ENCODE measurements at regions not wholly inside any gene's neighbourhood (a gene's known extent, or its start where the extent isn't known, plus 50 kb on each side); places are given as distances from the start of the nearest gene placed in this dataset.

DNA sequence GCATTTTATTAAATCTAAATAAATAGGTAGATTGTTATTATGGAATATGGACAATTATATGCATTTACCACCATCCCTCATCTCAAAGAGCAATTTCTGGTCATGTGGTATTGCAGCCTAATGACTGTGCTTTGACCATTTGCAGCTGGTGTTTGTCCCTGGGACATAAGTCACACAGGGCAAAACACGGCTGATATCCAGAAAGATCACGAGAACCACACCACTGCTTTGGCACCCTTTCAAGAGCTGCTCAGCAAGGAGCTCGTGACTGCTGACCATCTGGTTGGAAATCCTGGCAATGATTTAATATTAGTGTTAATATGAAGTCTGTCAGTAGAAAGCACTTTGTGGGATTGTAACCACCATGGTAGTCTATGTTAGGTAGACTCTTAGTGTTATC, 545.0 kb downstream of the GBA3 start:
- TF ChIP-seq YBX1 (IDR thresholded peaks at IDR 0.05) (no peak), JUN (IDR thresholded peaks at IDR 0.05; ENCODE audit: borderline replicate concordance, low read depth, low read length) (no peak), JUN (CRISPR knock-in tag; IDR thresholded peaks at IDR 0.05; ENCODE audit: borderline replicate concordance) (no peak), RBM39 (optimal IDR thresholded peaks at IDR 0.05; ENCODE audit: low read depth, low read length) (no peak), PCBP1 (IDR thresholded peaks at IDR 0.05; ENCODE audit: low read depth, low read length, poor library complexity, severe bottlenecking) (no peak), POLR2H (tag; IDR thresholded peaks at IDR 0.05; ENCODE audit: low read depth) (no peak), CTCF (IDR thresholded peaks at IDR 0.05 in 2 of 3, conservative IDR thresholded peaks at IDR 0.05 in 1 of 3; ENCODE audit: insufficient read depth in 2 of 3, low read depth in 1 of 3, low read length in 3 of 3) (no peak), ESRRA (IDR thresholded peaks at IDR 0.05; ENCODE audit: borderline replicate concordance, low read depth) (no peak), IRF9 (tag; IDR thresholded peaks at IDR 0.05) (no peak), BHLHE40 (IDR thresholded peaks at IDR 0.05; ENCODE audit: low read length) (no peak), DEAF1 (CRISPR knock-in tag; IDR thresholded peaks at IDR 0.05) (no peak), CCNT2 (IDR thresholded peaks at IDR 0.05; ENCODE audit: borderline replicate concordance, extremely low read depth, insufficient read length, low read depth, low read length) (no peak), TOE1 (IDR thresholded peaks at IDR 0.05; ENCODE audit: borderline replicate concordance) (no peak), TOE1 (CRISPR knock-in tag; IDR thresholded peaks at IDR 0.05; ENCODE audit: borderline replicate concordance, low read depth) (no peak)
- TF ChIP-seq, protein P1, sequence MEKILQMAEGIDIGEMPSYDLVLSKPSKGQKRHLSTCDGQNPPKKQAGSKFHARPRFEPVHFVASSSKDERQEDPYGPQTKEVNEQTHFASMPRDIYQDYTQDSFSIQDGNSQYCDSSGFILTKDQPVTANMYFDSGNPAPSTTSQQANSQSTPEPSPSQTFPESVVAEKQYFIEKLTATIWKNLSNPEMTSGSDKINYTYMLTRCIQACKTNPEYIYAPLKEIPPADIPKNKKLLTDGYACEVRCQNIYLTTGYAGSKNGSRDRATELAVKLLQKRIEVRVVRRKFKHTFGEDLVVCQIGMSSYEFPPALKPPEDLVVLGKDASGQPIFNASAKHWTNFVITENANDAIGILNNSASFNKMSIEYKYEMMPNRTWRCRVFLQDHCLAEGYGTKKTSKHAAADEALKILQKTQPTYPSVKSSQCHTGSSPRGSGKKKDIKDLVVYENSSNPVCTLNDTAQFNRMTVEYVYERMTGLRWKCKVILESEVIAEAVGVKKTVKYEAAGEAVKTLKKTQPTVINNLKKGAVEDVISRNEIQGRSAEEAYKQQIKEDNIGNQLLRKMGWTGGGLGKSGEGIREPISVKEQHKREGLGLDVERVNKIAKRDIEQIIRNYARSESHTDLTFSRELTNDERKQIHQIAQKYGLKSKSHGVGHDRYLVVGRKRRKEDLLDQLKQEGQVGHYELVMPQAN (IDR thresholded peaks at IDR 0.05; ENCODE audit: borderline replicate concordance) = no peak

Data from K562 (cell line).